Keratinocyte (primary cell): ENCODE measurements at regions not wholly inside any gene's neighbourhood (a gene's known extent, or its start where the extent isn't known, plus 50 kb on each side); places are given as distances from the start of the nearest gene placed in this dataset.

ENCODE experiments used
- DNase-seq: peaks from one replicate; pipeline ENCODE4 v3.0.0-alpha.2; 2011; ENCODE audit warnings: low read depth, missing footprints, low spot score
- FAIRE-seq: peaks from 2 replicates; lab custom pipeline; 2011; peaks lifted over from hg19 to GRCh38; lab: Jason Lieb, UNC
- H2AFZ ChIP-seq: 2 replicates; pipeline ENCODE4 v1.6.0; 2012; ENCODE audit warnings: low read length, control low read depth, inconsistent platforms; ENCODE audit not compliant: control insufficient read depth
- H3K27ac ChIP-seq: 2 replicates; pipeline ENCODE4 v1.5.1; 2011; ENCODE audit warnings: low read length; ENCODE audit not compliant: control insufficient read depth, insufficient read depth
- H3K27me3 ChIP-seq: 3 replicates; pipeline ENCODE4 v1.6.0; 2011; ENCODE audit warnings: low read length; ENCODE audit not compliant: control insufficient read depth, insufficient read depth; ENCODE audit errors: extremely low read depth
- H3K36me3 ChIP-seq, 2 experiments: 2 replicates in 1 of 2; 3 replicates in 1 of 2; pipeline ENCODE4 v1.5.1; 2011; ENCODE audit warnings: low read length in 2 of 2, mild to moderate bottlenecking in 1 of 2; ENCODE audit not compliant: control insufficient read depth in 2 of 2, insufficient read depth in 2 of 2; ENCODE audit errors: extremely low read depth in 1 of 2
- H3K4me1 ChIP-seq: 3 replicates; pipeline ENCODE4 v1.5.1; 2011; ENCODE audit warnings: low read length; ENCODE audit not compliant: control insufficient read depth, insufficient read depth; ENCODE audit errors: extremely low read depth
- H3K4me2 ChIP-seq: 3 replicates; pipeline ENCODE4 v1.6.0; 2011; ENCODE audit warnings: low read depth, low read length; ENCODE audit not compliant: control insufficient read depth, insufficient read depth; ENCODE audit errors: extremely low read depth
- H3K4me3 ChIP-seq, 3 experiments: fragments of 200-600 bp in 1 of 3; sonication (generic) in 1 of 3; 2 replicates in 2 of 3; 3 replicates in 1 of 3; pipeline ENCODE4 v1.5.1; 2011 to 2016; ENCODE audit warnings: low read length in 3 of 3, mild to moderate bottlenecking in 3 of 3, control low read depth in 2 of 3, inconsistent platforms in 1 of 3, low read depth in 1 of 3, mixed read lengths in 1 of 3, mixed run types in 1 of 3, moderate library complexity in 1 of 3; ENCODE audit not compliant: control insufficient read depth in 2 of 3, insufficient read depth in 2 of 3; ENCODE audit errors: extremely low read depth in 1 of 3
- H3K79me2 ChIP-seq: 2 replicates; pipeline ENCODE4 v1.6.0; 2012; ENCODE audit warnings: low read length; ENCODE audit not compliant: control insufficient read depth, insufficient read depth
- H3K9ac ChIP-seq: 3 replicates; pipeline ENCODE4 v1.6.0; 2011; ENCODE audit warnings: low read length; ENCODE audit not compliant: control insufficient read depth, insufficient read depth; ENCODE audit errors: extremely low read depth
- H3K9me1 ChIP-seq: 3 replicates; pipeline ENCODE4 v1.6.0; 2011; ENCODE audit warnings: low read length; ENCODE audit not compliant: control insufficient read depth, insufficient read depth; ENCODE audit errors: extremely low read depth
- H3K9me3 ChIP-seq: 2 replicates; pipeline ENCODE4 v1.5.1; 2012; ENCODE audit warnings: low read depth, low read length; ENCODE audit not compliant: control insufficient read depth
- H4K20me1 ChIP-seq: 3 replicates; pipeline ENCODE4 v1.6.0; 2011; ENCODE audit warnings: low read length; ENCODE audit not compliant: control insufficient read depth, insufficient read depth; ENCODE audit errors: extremely low read depth
- EZH2 ChIP-seq: IDR thresholded peaks from one replicate; pipeline ENCODE4 v1.6.1; 2012; ENCODE audit warnings: inconsistent platforms, mild to moderate bottlenecking, low read length, moderate library complexity
- dilution Hi-C: fragments of 300-500 bp; cut with MboI; formaldehyde crosslinking; loops from one replicate; pipeline ENCODE4 v1.7.0; 2020; ENCODE audit warnings: low sequenced_read_pairs; ENCODE audit not compliant: extremely low pct_ligation_motif_present
- TF ChIP-seq, protein P1 (sequence below), 3 experiments: IDR thresholded peaks in 1 of 3; conservative IDR thresholded peaks in 1 of 3; optimal IDR thresholded peaks in 1 of 3; 2 replicates in 2 of 3; 3 replicates in 1 of 3; pipeline versions ENCODE3 to v1.5.1; 2011; ENCODE audit warnings: low read length in 3 of 3, mild to moderate bottlenecking in 3 of 3, moderate library complexity in 2 of 3, control low read depth in 1 of 3, inconsistent platforms in 1 of 3; ENCODE audit not compliant: insufficient read depth in 2 of 3; ENCODE audit errors: extremely low read depth in 1 of 3

DNA sequence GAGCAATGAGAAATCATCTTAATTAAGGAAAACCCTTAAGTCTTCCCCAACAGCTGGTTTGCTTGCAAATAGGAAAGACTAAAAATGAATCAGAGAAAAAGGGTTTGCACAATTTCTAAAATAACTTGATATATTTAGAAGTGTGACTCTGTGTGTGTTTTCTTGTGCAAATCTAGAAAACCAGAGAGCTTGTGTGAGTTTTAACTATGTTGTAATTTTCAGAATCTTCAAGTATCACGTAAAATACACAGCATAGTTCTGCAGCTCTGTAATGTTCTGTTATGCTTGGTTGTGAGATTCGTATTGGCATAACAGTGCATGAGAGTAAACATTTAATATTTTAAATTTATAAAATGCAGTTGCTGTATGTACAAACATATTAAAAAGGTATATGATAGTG lies 74.7 kb upstream of the GAP43 start:
- Histone ChIP-seq H3K79me2 (no peaks in the 10 kb centered on the region), H3K9me1 (no peaks in the 10 kb centered on the region), H3K4me3 (no peak overlapping the region), H3K27ac (no peak overlapping the region), H3K27me3 (no peaks in the 10 kb centered on the region), H3K4me1 (no peaks in the 10 kb centered on the region), H3K4me2 (no peak overlapping the region), H4K20me1 (no peaks in the 10 kb centered on the region), H3K9me3 (no peaks in the 10 kb centered on the region), H3K9ac (no peak overlapping the region), H3K36me3 (no peaks in the 10 kb centered on the region), H2AFZ (no peak overlapping the region)
- FAIRE-seq (no peak), DNase-seq (no peak)
- dilution Hi-C loops, result no loop called here
- TF ChIP-seq EZH2, result no peak
- TF ChIP-seq, protein P1, sequence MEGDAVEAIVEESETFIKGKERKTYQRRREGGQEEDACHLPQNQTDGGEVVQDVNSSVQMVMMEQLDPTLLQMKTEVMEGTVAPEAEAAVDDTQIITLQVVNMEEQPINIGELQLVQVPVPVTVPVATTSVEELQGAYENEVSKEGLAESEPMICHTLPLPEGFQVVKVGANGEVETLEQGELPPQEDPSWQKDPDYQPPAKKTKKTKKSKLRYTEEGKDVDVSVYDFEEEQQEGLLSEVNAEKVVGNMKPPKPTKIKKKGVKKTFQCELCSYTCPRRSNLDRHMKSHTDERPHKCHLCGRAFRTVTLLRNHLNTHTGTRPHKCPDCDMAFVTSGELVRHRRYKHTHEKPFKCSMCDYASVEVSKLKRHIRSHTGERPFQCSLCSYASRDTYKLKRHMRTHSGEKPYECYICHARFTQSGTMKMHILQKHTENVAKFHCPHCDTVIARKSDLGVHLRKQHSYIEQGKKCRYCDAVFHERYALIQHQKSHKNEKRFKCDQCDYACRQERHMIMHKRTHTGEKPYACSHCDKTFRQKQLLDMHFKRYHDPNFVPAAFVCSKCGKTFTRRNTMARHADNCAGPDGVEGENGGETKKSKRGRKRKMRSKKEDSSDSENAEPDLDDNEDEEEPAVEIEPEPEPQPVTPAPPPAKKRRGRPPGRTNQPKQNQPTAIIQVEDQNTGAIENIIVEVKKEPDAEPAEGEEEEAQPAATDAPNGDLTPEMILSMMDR (optimal IDR thresholded peaks at IDR 0.05 in 1 of 3, IDR thresholded peaks at IDR 0.05 in 1 of 3, conservative IDR thresholded peaks at IDR 0.05 in 1 of 3; ENCODE audit: extremely low read depth in 1 of 3, insufficient read depth in 2 of 3, low read length in 3 of 3), result no peak

DNA sequence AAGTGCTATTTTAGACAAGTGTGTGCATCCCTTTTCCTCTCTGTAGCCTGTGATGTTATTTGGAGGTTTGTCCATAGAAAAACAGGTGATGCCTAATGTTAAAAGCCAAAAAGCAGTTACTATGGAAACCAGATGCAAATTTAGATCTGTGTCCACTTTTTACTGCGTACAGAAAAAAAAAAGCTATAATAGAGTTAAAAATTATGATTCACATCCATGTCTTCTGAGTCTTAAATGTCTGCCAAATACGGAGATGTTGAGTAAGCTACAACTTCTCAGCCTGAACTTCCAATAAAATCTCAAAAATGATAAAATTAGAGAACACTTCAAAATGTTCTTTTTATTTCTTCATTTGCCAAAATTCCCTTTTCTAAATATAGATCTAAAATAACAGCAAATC lies 74.2 kb upstream of the GAP43 start:
- no peak for FAIRE-seq

More for the DNA sequence above, 74.2 kb upstream of the GAP43 start:
- no peak overlapping the region for H3K27ac ChIP-seq
- dilution Hi-C loops, result no loop called here
- H3K9ac ChIP-seq, result no peak overlapping the region
- TF ChIP-seq EZH2, result no peak
- TF ChIP-seq, protein P1 (optimal IDR thresholded peaks at IDR 0.05 in 1 of 3, IDR thresholded peaks at IDR 0.05 in 1 of 3, conservative IDR thresholded peaks at IDR 0.05 in 1 of 3; ENCODE audit: extremely low read depth in 1 of 3, insufficient read depth in 2 of 3, low read length in 3 of 3), result no peak
- H2AFZ ChIP-seq, result no peak overlapping the region
- H3K4me1 ChIP-seq, result no peaks in the 10 kb centered on the region
- no peak for DNase-seq
- H3K4me3 ChIP-seq, result no peak overlapping the region
- H4K20me1 ChIP-seq, result no peaks in the 10 kb centered on the region
- H3K36me3 ChIP-seq, result no peaks in the 10 kb centered on the region
- no peaks in the 10 kb centered on the region for H3K79me2 ChIP-seq
- no peaks in the 10 kb centered on the region for H3K9me1 ChIP-seq
- H3K9me3 ChIP-seq, result no peaks in the 10 kb centered on the region
- H3K27me3 ChIP-seq, result no peaks in the 10 kb centered on the region
- no peak overlapping the region for H3K4me2 ChIP-seq
